Mesenchymal stem cell (in vitro differentiated cells and primary cell): ENCODE measurements at regions not wholly inside any gene's neighbourhood (a gene's known extent, or its start where the extent isn't known, plus 50 kb on each side); places are given as distances from the start of the nearest gene placed in this dataset.
A peak's percentile ranks its signal among the peaks of the same experiment; 100 is the strongest.

ENCODE experiments used
- DNase-seq: peaks from one replicate; pipeline ENCODE4 v3.0.0-alpha.2; 2013
- H2AFZ ChIP-seq: one replicate; pipeline ENCODE4 v1.6.1; 2013; ENCODE audit warnings: low read depth, mild to moderate bottlenecking, control low read depth, inconsistent platforms, low read length, moderate library complexity
- H2AK5ac ChIP-seq: 2 replicates; pipeline ENCODE4 v1.6.1; 2013; ENCODE audit warnings: low read length, moderate library complexity, mild to moderate bottlenecking, inconsistent platforms; ENCODE audit not compliant: severe bottlenecking
- H2BK120ac ChIP-seq: one replicate; pipeline ENCODE4 v1.6.1; 2013; ENCODE audit warnings: low read depth, mild to moderate bottlenecking, inconsistent platforms, low read length, moderate library complexity
- H2BK12ac ChIP-seq, 2 experiments: one replicate each; pipeline ENCODE4 v1.6.1; 2013; ENCODE audit warnings: inconsistent platforms in 2 of 2, low read length in 2 of 2, mild to moderate bottlenecking in 2 of 2, moderate library complexity in 2 of 2, control low read depth in 1 of 2
- H2BK15ac ChIP-seq: one replicate; pipeline ENCODE4 v1.6.1; 2013; ENCODE audit warnings: mild to moderate bottlenecking, low read depth, inconsistent platforms; ENCODE audit not compliant: poor library complexity, severe bottlenecking
- H2BK5ac ChIP-seq: 2 replicates; pipeline ENCODE4 v1.6.1; 2013; ENCODE audit warnings: low read depth, mild to moderate bottlenecking, low read length, control low read depth, inconsistent platforms; ENCODE audit not compliant: poor library complexity, severe bottlenecking
- H3K14ac ChIP-seq, 2 experiments: one replicate each; pipeline ENCODE4 v1.6.1; 2013; ENCODE audit warnings: inconsistent platforms in 2 of 2, low read length in 2 of 2, control low read depth in 1 of 2, mild to moderate bottlenecking in 1 of 2, moderate library complexity in 1 of 2
- H3K18ac ChIP-seq, 2 experiments: one replicate each; pipeline ENCODE4 v1.6.1; 2013; ENCODE audit warnings: inconsistent platforms in 2 of 2, low read length in 2 of 2, control low read depth in 1 of 2, low read depth in 1 of 2, mild to moderate bottlenecking in 1 of 2
- H3K23ac ChIP-seq, 2 experiments: one replicate each; pipeline ENCODE4 v1.6.1; 2013; ENCODE audit warnings: inconsistent platforms in 2 of 2, low read length in 2 of 2, mild to moderate bottlenecking in 2 of 2, moderate library complexity in 2 of 2, control low read depth in 1 of 2
- H3K27ac ChIP-seq: 2 replicates; pipeline ENCODE4 v1.5.1; 2013; ENCODE audit warnings: mild to moderate bottlenecking, moderate library complexity, low read length, control low read depth, inconsistent platforms; ENCODE audit not compliant: poor library complexity, severe bottlenecking
- H3K27me3 ChIP-seq, 2 experiments: 2 replicates each; pipeline versions ENCODE4 v1.6.1 to v1.7.0; 2013; ENCODE audit warnings: low read length in 2 of 2, mild to moderate bottlenecking in 2 of 2, moderate library complexity in 2 of 2, control low read depth in 1 of 2, inconsistent platforms in 1 of 2; ENCODE audit not compliant: control insufficient read depth in 1 of 2, insufficient read depth in 1 of 2
- H3K36me3 ChIP-seq, 2 experiments: 2 replicates each; pipeline versions ENCODE4 v1.6.1 to v1.7.0; 2013; ENCODE audit warnings: low read length in 2 of 2, control low read depth in 1 of 2, inconsistent platforms in 1 of 2, low read depth in 1 of 2, mild to moderate bottlenecking in 1 of 2; ENCODE audit not compliant: insufficient read depth in 2 of 2, control insufficient read depth in 1 of 2
- H3K4ac ChIP-seq, 2 experiments: one replicate each; pipeline ENCODE4 v1.6.1; 2013; ENCODE audit warnings: inconsistent platforms in 2 of 2, low read length in 2 of 2, mild to moderate bottlenecking in 2 of 2, moderate library complexity in 2 of 2, control low read depth in 1 of 2, low read depth in 1 of 2
- H3K4me1 ChIP-seq: 2 replicates; pipeline ENCODE4 v1.6.1; 2013; ENCODE audit warnings: low read depth, low read length, control low read depth; ENCODE audit not compliant: control insufficient read depth, insufficient read depth
- H3K4me2 ChIP-seq: 2 replicates; pipeline ENCODE4 v1.6.1; 2013; ENCODE audit warnings: low read length, mild to moderate bottlenecking, inconsistent platforms; ENCODE audit not compliant: poor library complexity, severe bottlenecking
- H3K4me3 ChIP-seq, 2 experiments: 2 replicates each; pipeline versions ENCODE4 v1.5.1 to v1.7.0; 2013; ENCODE audit warnings: low read length in 2 of 2, mild to moderate bottlenecking in 2 of 2, control low read depth in 1 of 2, low read depth in 1 of 2; ENCODE audit not compliant: insufficient read depth in 1 of 2
- H3K79me1 ChIP-seq: replicated peaks from 2 replicates; pipeline ENCODE4 v1.6.1; 2013; ENCODE audit warnings: mild to moderate bottlenecking, control low read depth, low read length, inconsistent platforms; ENCODE audit not compliant: poor library complexity, severe bottlenecking
- H3K9ac ChIP-seq: 2 replicates; pipeline ENCODE4 v1.7.0; 2013; ENCODE audit warnings: mild to moderate bottlenecking, low read length, moderate library complexity
- H3K9me3 ChIP-seq: 2 replicates; pipeline ENCODE4 v1.7.0; 2013; ENCODE audit warnings: mild to moderate bottlenecking, low read length; ENCODE audit not compliant: control insufficient read depth
- H4K8ac ChIP-seq: one replicate; pipeline ENCODE4 v1.6.1; 2013; ENCODE audit warnings: inconsistent platforms, mild to moderate bottlenecking, low read length, moderate library complexity
- H4K91ac ChIP-seq: one replicate; pipeline ENCODE4 v1.6.1; 2013; ENCODE audit warnings: mild to moderate bottlenecking, low read length, inconsistent platforms
- WGBS: methylation state at CpG from one replicate; pipeline ENCODE4 v1.1.7; 2013; ENCODE audit warnings: mixed read lengths; 5-methylcytosine and 5-hydroxymethylcytosine counted together

DNA sequence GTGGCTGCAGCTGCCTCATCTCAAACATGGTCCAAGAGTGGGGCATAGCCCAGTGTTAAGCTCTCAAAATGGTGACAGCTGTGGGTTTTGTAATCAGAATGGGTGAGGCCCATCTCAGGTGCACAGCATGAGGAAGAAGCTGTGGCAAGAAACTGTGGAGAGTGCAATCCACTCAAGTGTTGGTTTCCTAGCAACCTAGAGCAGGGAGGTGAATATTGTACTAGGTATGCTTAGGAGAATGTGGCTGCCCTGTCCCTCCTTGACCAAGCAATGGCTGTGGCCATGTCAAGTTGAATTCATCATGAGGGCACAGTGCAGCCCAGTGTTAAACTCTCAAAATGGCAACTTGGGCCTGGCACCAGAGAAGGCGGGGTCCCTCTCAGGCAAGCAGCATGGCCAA, 160.5 kb upstream of the KCNN2 start:
- no peak overlapping the region for H2AK5ac ChIP-seq
- H4K91ac ChIP-seq, result no peak overlapping the region
- H3K18ac ChIP-seq, result no peak overlapping the region
- H2BK120ac ChIP-seq, result no peak overlapping the region
- no peaks in the 10 kb centered on the region for H3K27me3 ChIP-seq
- H4K8ac ChIP-seq, result no peak overlapping the region
- DNase-seq, result no peak
- H2AFZ ChIP-seq, result no peak overlapping the region
- no peak overlapping the region for H3K27ac ChIP-seq
- H3K4ac ChIP-seq, result no peak overlapping the region
- H3K14ac ChIP-seq, result no peak overlapping the region
- H3K79me1 ChIP-seq, result no peaks in the 10 kb centered on the region
- no peak overlapping the region for H2BK12ac ChIP-seq
- no peak overlapping the region for H3K4me2 ChIP-seq
- no peak overlapping the region for H3K23ac ChIP-seq
- no peaks in the 10 kb centered on the region for H3K36me3 ChIP-seq
- H3K9me3 ChIP-seq, result peaks cover 20% of the 10 kb centered on the region
- WGBS, result 0% methylated on average over 1 of the region's 1 CpG
- H2BK15ac ChIP-seq, result no peak overlapping the region
- H2BK5ac ChIP-seq, result no peak overlapping the region
- H3K9ac ChIP-seq, result no peak overlapping the region
- H3K4me3 ChIP-seq, result no peak overlapping the region
- H3K4me1 ChIP-seq, result no peaks in the 10 kb centered on the region

DNA sequence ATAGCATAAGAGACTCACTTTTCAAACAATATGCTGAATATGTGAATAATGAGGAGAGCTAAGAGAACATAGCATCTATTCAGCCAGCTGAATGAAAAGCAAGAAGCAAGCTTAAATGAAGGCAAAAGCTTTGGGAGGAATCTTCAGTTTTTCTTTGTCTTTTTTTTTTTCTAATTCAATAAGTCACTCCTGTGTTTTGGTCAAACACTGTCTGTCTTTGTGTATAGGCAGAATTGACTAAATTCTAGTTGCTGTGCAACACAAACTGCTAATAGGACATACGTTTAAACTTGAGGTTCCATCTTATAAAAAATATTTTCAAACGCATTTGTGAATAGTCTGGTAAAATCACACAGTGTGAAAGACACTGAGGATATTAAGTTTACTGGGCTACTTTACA, 156.9 kb upstream of the KCNN2 start:
- no peaks in the 10 kb centered on the region for H3K4me1 ChIP-seq
- H3K4me3 ChIP-seq, result no peak overlapping the region
- H3K4me2 ChIP-seq, result no peak overlapping the region
- no peak overlapping the region for H3K9ac ChIP-seq
- 100% methylated on average over 2 of the region's 2 CpGs for WGBS
- H2BK120ac ChIP-seq, result no peak overlapping the region
- no peak overlapping the region for H2AK5ac ChIP-seq
- H3K27ac ChIP-seq, result no peak overlapping the region
- H3K79me1 ChIP-seq, result no peaks in the 10 kb centered on the region
- H2AFZ ChIP-seq, result no peak overlapping the region
- no peak overlapping the region for H3K4ac ChIP-seq
- H2BK5ac ChIP-seq, result no peak overlapping the region
- no peaks in the 10 kb centered on the region for H3K27me3 ChIP-seq
- no peaks in the 10 kb centered on the region for H3K36me3 ChIP-seq
- no peak for DNase-seq
- H4K91ac ChIP-seq, result no peak overlapping the region
- H4K8ac ChIP-seq, result no peak overlapping the region
- no peak overlapping the region for H2BK12ac ChIP-seq
- H2BK15ac ChIP-seq, result no peak overlapping the region
- H3K14ac ChIP-seq, result no peak overlapping the region
- no peak overlapping the region for H3K23ac ChIP-seq
- peaks cover 11% of the 10 kb centered on the region for H3K9me3 ChIP-seq
- H3K18ac ChIP-seq, result no peak overlapping the region

DNA sequence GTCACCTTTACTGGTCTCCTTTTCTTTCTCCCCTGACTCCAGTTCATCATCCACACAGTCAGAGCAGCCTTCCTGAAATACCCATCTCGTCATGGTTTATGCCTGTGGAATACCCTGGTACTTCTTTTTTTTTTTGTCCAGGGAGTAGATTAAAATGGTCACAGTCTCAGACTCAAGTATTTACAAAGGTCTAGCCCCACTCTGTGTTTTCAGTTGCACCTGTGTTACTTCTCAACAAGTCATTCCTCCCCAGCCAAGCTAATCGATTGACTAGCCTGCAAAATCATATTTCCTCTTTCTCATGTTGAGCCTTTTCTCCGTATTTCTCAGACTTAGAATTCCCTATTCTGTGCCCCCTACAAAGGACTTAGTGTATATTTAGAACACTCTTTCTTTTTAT, 155.2 kb upstream of the KCNN2 start:
- H2BK15ac ChIP-seq, result no peak overlapping the region
- H3K14ac ChIP-seq, result no peak overlapping the region

DNA sequence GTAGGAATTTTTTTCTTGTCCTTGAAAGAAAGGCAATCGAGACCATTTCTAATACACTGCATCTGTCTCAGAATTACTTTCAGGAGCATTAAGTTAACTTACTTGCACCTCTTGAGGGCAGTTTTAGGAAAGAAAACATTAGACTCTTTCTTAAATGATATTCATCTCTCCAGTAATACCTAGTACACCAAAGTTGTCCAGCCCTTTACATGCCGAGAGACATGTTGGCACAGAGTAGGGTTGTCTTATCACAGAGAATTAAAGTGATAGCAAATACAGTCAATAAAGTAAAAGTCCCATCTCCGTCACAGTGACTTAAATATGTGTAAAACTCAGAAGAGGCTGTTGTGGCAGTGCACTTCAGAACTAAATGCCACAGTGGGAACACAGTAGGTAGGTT, 154.3 kb upstream of the KCNN2 start:
- H2BK5ac ChIP-seq, result no peak overlapping the region
- H3K9ac ChIP-seq, result no peak overlapping the region
- H3K27me3 ChIP-seq, result no peaks in the 10 kb centered on the region
- H3K4ac ChIP-seq, result no peak overlapping the region
- no peak overlapping the region for H2BK120ac ChIP-seq
- H3K27ac ChIP-seq, result no peak overlapping the region
- no peak for DNase-seq
- WGBS, result 96% methylated on average over 3 of the region's 3 CpGs
- H2AFZ ChIP-seq, result no peak overlapping the region
- no peaks in the 10 kb centered on the region for H3K9me3 ChIP-seq
- H3K4me2 ChIP-seq, result no peak overlapping the region
- H3K4me3 ChIP-seq, result no peak overlapping the region
- no peak overlapping the region for H2BK12ac ChIP-seq
- H4K8ac ChIP-seq, result no peak overlapping the region
- no peaks in the 10 kb centered on the region for H3K4me1 ChIP-seq
- H3K14ac ChIP-seq, result no peak overlapping the region
- no peaks in the 10 kb centered on the region for H3K79me1 ChIP-seq
- H2AK5ac ChIP-seq, result no peak overlapping the region
- no peak overlapping the region for H4K91ac ChIP-seq
- no peaks in the 10 kb centered on the region for H3K36me3 ChIP-seq
- H3K23ac ChIP-seq, result no peak overlapping the region
- H3K18ac ChIP-seq, result no peak overlapping the region
- H2BK15ac ChIP-seq, result no peak overlapping the region

More for the DNA sequence above, 155.2 kb upstream of the KCNN2 start:
- Histone ChIP-seq H3K18ac (no peak overlapping the region), H3K27me3 (no peaks in the 10 kb centered on the region), H3K4me2 (no peak overlapping the region), H2BK12ac (no peak overlapping the region), H3K4me3 (no peak overlapping the region), H2AFZ (no peak overlapping the region), H4K8ac (peak overlapping the region; percentile 69), H2BK5ac (no peak overlapping the region), H2BK120ac (no peak overlapping the region), H3K9ac (no peak overlapping the region), H4K91ac (no peak overlapping the region), H3K79me1 (no peaks in the 10 kb centered on the region), H3K9me3 (peaks cover 3% of the 10 kb centered on the region), H3K23ac (no peak overlapping the region), H2AK5ac (no peak overlapping the region), H3K27ac (no peak overlapping the region), H3K4ac (no peak overlapping the region), H3K36me3 (no peaks in the 10 kb centered on the region), H3K4me1 (no peaks in the 10 kb centered on the region)
- no peak for DNase-seq
- 93% methylated on average over 3 of the region's 3 CpGs for WGBS
